ENCODE measurements at regions not wholly inside any gene's neighbourhood (a gene's known extent, or its start where the extent isn't known, plus 50 kb on each side); places are given as distances from the start of the nearest gene placed in this dataset.

GRCh38 chr3:148605521-148605920 lies 92.2 kb upstream of the AGTR1 start:
- DNase-seq = no peak

- DNase-seq = no peak
Observed at GRCh38 chr3:148606979-148607378, 90.7 kb upstream of the AGTR1 start.

GRCh38 chr3:148607491-148607890 lies 90.2 kb upstream of the AGTR1 start:
- no peak for DNase-seq

GRCh38 chr3:148612278-148612677 lies 85.4 kb upstream of the AGTR1 start:
- DNase-seq = no peak

- DNase-seq = no peak
Observed at GRCh38 chr3:148615382-148615781, 82.3 kb upstream of the AGTR1 start.

- DNase-seq = no peak
Observed at GRCh38 chr3:148625095-148625736, 72.5 kb upstream of the AGTR1 start.

- DNase-seq = no peak
Observed at GRCh38 chr3:148625991-148626390, 71.7 kb upstream of the AGTR1 start.

GRCh38 chr3:148629006-148629405 lies 68.7 kb upstream of the AGTR1 start:
- DNase-seq = no peak

- DNase-seq = no peak
Observed at GRCh38 chr3:148631124-148631903, 66.4 kb upstream of the AGTR1 start.

GRCh38 chr3:148641722-148642121 lies 56.0 kb upstream of the AGTR1 start:
- no peak for DNase-seq

- no peak for DNase-seq
Observed at GRCh38 chr3:148642214-148642613, 55.5 kb upstream of the AGTR1 start.

GRCh38 chr3:148642616-148643015 lies 55.1 kb upstream of the AGTR1 start:
- no peak for DNase-seq

- no peak for DNase-seq
Observed at GRCh38 chr3:148643389-148643840, 54.3 kb upstream of the AGTR1 start.

GRCh38 chr3:148646126-148646665 lies 51.5 kb upstream of the AGTR1 start:
- DNase-seq = no peak
